Spleen (tissue), 7 donors: ENCODE measurements at regions not wholly inside any gene's neighbourhood (a gene's known extent, or its start where the extent isn't known, plus 50 kb on each side); places are given as distances from the start of the nearest gene placed in this dataset.

Source experiments
- CTCF ChIP-seq, 11 experiments: fragments of 200-600 bp in 7 of 11; fragments of 450-650 bp in 4 of 11; sonication (generic) in 4 of 11; IDR thresholded peaks in 8 of 11; conservative IDR thresholded peaks in 3 of 11; 1 replicate in 7 of 11; 2 replicates in 4 of 11; pipeline versions ENCODE4 v1.4.0 to v1.8.0; 2016 to 2021; ENCODE audit warnings: antibody characterized with exemption in 11 of 11, inconsistent platforms in 4 of 11, mild to moderate bottlenecking in 1 of 11
- POLR2A ChIP-seq, 3 donors: fragments of 450-650 bp; IDR thresholded peaks; one replicate each; pipeline ENCODE4 v1.5.1; 2017; ENCODE audit warnings: antibody characterized with exemption in 3 of 3, mild to moderate bottlenecking in 1 of 3
- donor health status: DM: no; HTN: no; CAD: no; lungs with moderate emphysema.
- donor health status: DM: no; HTN: no; CAD: no.
- donor health status: DM: no; HTN: no; CAD: no.

- TF ChIP-seq CTCF (IDR thresholded peaks at IDR 0.05 in 8 of 11, conservative IDR thresholded peaks at IDR 0.05 in 3 of 11) = peak in 1 of 11 experiments; percentile 21
- TF ChIP-seq POLR2A (IDR thresholded peaks at IDR 0.05) = no peak
Measured at GRCh38 chr5:54753034-54753433, 232.4 kb downstream of the ESM1 start.
